Testis (tissue), 2 donors: ENCODE measurements at regions not wholly inside any gene's neighbourhood (a gene's known extent, or its start where the extent isn't known, plus 50 kb on each side); places are given as distances from the start of the nearest gene placed in this dataset.

Experiments used
- DNase-seq: peaks from one replicate; pipeline ENCODE4 v3.0.0-alpha.2; 2019
- H3K27ac ChIP-seq, 2 donors: fragments of 200-600 bp; sonication (generic); one replicate each; pipeline ENCODE4 v1.5.1; 2019
- H3K27me3 ChIP-seq: fragments of 200-600 bp; sonication (generic); one replicate; pipeline ENCODE4 v1.5.1; 2019
- H3K36me3 ChIP-seq: fragments of 200-600 bp; sonication (generic); one replicate; pipeline ENCODE4 v1.5.1; 2017; ENCODE audit warnings: low read depth; ENCODE audit errors: missing control alignments
- H3K4me1 ChIP-seq: fragments of 200-600 bp; sonication (generic); one replicate; pipeline ENCODE4 v1.5.1; 2019
- H3K4me3 ChIP-seq, 2 donors: fragments of 200-600 bp; sonication (generic); one replicate each; pipeline ENCODE4 v1.5.1; 2017 to 2019
- H3K9me3 ChIP-seq: fragments of 200-600 bp; sonication (generic); one replicate; pipeline ENCODE4 v1.5.1; 2017
- CTCF ChIP-seq, 3 experiments: fragments of 450-650 bp in 2 of 3; fragments of 200-600 bp in 1 of 3; sonication (generic) in 1 of 3; IDR thresholded peaks; one replicate each; pipeline ENCODE4 v1.5.1; 2016 to 2019; ENCODE audit warnings: antibody characterized with exemption in 3 of 3, mild to moderate bottlenecking in 2 of 3, moderate library complexity in 1 of 3
- POLR2A ChIP-seq: fragments of 450-650 bp; IDR thresholded peaks from one replicate; pipeline ENCODE4 v1.6.1; 2017; ENCODE audit warnings: antibody characterized with exemption, mild to moderate bottlenecking, moderate library complexity
- WGBS, 2 donors: methylation state at CpG; one replicate each; pipeline ENCODE4 v1.1.5; 2018; 5-methylcytosine and 5-hydroxymethylcytosine counted together
- intact Hi-C: fragments of 100-400 bp; cut with DNase I; formaldehyde crosslinking; loops from one replicate; pipeline ENCODE4 v1.15.1; 2023; ENCODE audit warnings: low total_unique reads

GRCh38 chr9:23621924-23622323 lies 204.1 kb downstream of the ELAVL2 start:
- intact Hi-C loops = no loop called here
- H3K36me3 ChIP-seq = no peaks in the 10 kb centered on the region
- WGBS, 2 donors = 64 to 77% methylated on average over 3 of the region's 3 CpGs
- no peak for DNase-seq
- H3K27ac ChIP-seq = no peak overlapping the region
- no peaks in the 10 kb centered on the region for H3K27me3 ChIP-seq
- no peaks in the 10 kb centered on the region for H3K9me3 ChIP-seq
- no peak overlapping the region for H3K4me3 ChIP-seq
- TF ChIP-seq POLR2A (no peak), CTCF (IDR thresholded peaks at IDR 0.05) (no peak)
- H3K4me1 ChIP-seq = no peaks in the 10 kb centered on the region

- H3K27ac ChIP-seq = no peak overlapping the region
- H3K9me3 ChIP-seq = no peaks in the 10 kb centered on the region
- H3K4me3 ChIP-seq = no peak overlapping the region
- 87 to 92% methylated on average over 4 of the region's 4 CpGs for WGBS, 2 donors
- no peaks in the 10 kb centered on the region for H3K36me3 ChIP-seq
- H3K4me1 ChIP-seq = no peaks in the 10 kb centered on the region
- DNase-seq = no peak
- TF ChIP-seq CTCF (IDR thresholded peaks at IDR 0.05) = no peak
- H3K27me3 ChIP-seq = no peaks in the 10 kb centered on the region
- intact Hi-C loops = no loop called here
Observed at GRCh38 chr9:23622396-23622795, 203.6 kb downstream of the ELAVL2 start.

GRCh38 chr9:23630488-23630887 lies 195.6 kb downstream of the ELAVL2 start:
- intact Hi-C loops = no loop called here
- no peak for TF ChIP-seq CTCF (IDR thresholded peaks at IDR 0.05)
- no peak for TF ChIP-seq POLR2A
- no peak overlapping the region for H3K4me3 ChIP-seq
- WGBS, 2 donors = 89 to 92% methylated on average over 2 of the region's 2 CpGs
- H3K27me3 ChIP-seq = no peaks in the 10 kb centered on the region
- H3K36me3 ChIP-seq = no peaks in the 10 kb centered on the region
- no peak for DNase-seq
- no peaks in the 10 kb centered on the region for H3K9me3 ChIP-seq
- H3K27ac ChIP-seq = no peak overlapping the region
- no peaks in the 10 kb centered on the region for H3K4me1 ChIP-seq

- intact Hi-C loops = no loop called here
- no peaks in the 10 kb centered on the region for H3K36me3 ChIP-seq
- TF ChIP-seq CTCF (IDR thresholded peaks at IDR 0.05) = no peak
- no peak for TF ChIP-seq POLR2A
- no peaks in the 10 kb centered on the region for H3K27me3 ChIP-seq
- H3K4me1 ChIP-seq = no peaks in the 10 kb centered on the region
- WGBS, 2 donors = 88 to 90% methylated on average over 2 of the region's 2 CpGs
- no peak for DNase-seq
- no peaks in the 10 kb centered on the region for H3K9me3 ChIP-seq
- H3K27ac ChIP-seq = no peak overlapping the region
- H3K4me3 ChIP-seq = no peak overlapping the region
Observed at GRCh38 chr9:23635276-23635675, 190.8 kb downstream of the ELAVL2 start.

GRCh38 chr9:23636199-23636598 lies 189.8 kb downstream of the ELAVL2 start:
- WGBS, 2 donors = 77 to 85% methylated on average over 2 of the region's 2 CpGs
- intact Hi-C loops = no loop called here
- H3K27ac ChIP-seq = no peak overlapping the region
- H3K4me1 ChIP-seq = no peaks in the 10 kb centered on the region
- no peak overlapping the region for H3K4me3 ChIP-seq
- H3K36me3 ChIP-seq = no peaks in the 10 kb centered on the region
- TF ChIP-seq CTCF (IDR thresholded peaks at IDR 0.05) = no peak
- H3K27me3 ChIP-seq = no peaks in the 10 kb centered on the region
- DNase-seq = no peak
- H3K9me3 ChIP-seq = no peaks in the 10 kb centered on the region
